ENCODE measurements at regions not wholly inside any gene's neighbourhood (a gene's known extent, or its start where the extent isn't known, plus 50 kb on each side); places are given as distances from the start of the nearest gene placed in this dataset.

GRCh38 chr3:168589376-168589775 lies 493.7 kb upstream of the GOLIM4 start:
- H3K27me3 ChIP-seq: no peaks in the 10 kb centered on the region
- H3K4me1 ChIP-seq: no peaks in the 10 kb centered on the region
- DNase-seq (no peak), ATAC-seq (no peak)
- no peaks in the 10 kb centered on the region for H3K9me3 ChIP-seq
- intact Hi-C loops (cut with DNase I): no loop called here
- H3K36me3 ChIP-seq: no peaks in the 10 kb centered on the region
- TF ChIP-seq CTCF (IDR thresholded peaks at IDR 0.05): no peak
- no peak overlapping the region for H3K27ac ChIP-seq
- H3K4me3 ChIP-seq: no peak overlapping the region

- ATAC-seq: no peak
Measured at GRCh38 chr3:168585544-168585943, 489.8 kb upstream of the GOLIM4 start.

GRCh38 chr3:168583977-168584376 lies 488.3 kb upstream of the GOLIM4 start:
- no peaks in the 10 kb centered on the region for H3K27me3 ChIP-seq
- intact Hi-C loops (cut with DNase I): no loop called here
- no peak for ATAC-seq
- no peak overlapping the region for H3K4me3 ChIP-seq
- no peaks in the 10 kb centered on the region for H3K36me3 ChIP-seq
- no peak for DNase-seq
- H3K4me1 ChIP-seq: no peaks in the 10 kb centered on the region
- no peaks in the 10 kb centered on the region for H3K9me3 ChIP-seq
- no peak overlapping the region for H3K27ac ChIP-seq
- TF ChIP-seq CTCF (IDR thresholded peaks at IDR 0.05): no peak

More at GRCh38 chr3:168585544-168585943, 489.8 kb upstream of the GOLIM4 start:
- H3K9me3 ChIP-seq: no peaks in the 10 kb centered on the region
- H3K27ac ChIP-seq: no peak overlapping the region
- H3K36me3 ChIP-seq: no peaks in the 10 kb centered on the region
- no peak for TF ChIP-seq CTCF (IDR thresholded peaks at IDR 0.05)
- H3K4me1 ChIP-seq: no peaks in the 10 kb centered on the region
- H3K4me3 ChIP-seq: no peak overlapping the region
- intact Hi-C loops (cut with DNase I): no loop called here
- no peaks in the 10 kb centered on the region for H3K27me3 ChIP-seq
- no peak for DNase-seq

- no peak for ATAC-seq
- H3K36me3 ChIP-seq: no peaks in the 10 kb centered on the region
- intact Hi-C loops (cut with DNase I): no loop called here
Measured at GRCh38 chr3:168582503-168582902, 486.8 kb upstream of the GOLIM4 start.

GRCh38 chr3:168581771-168582225 lies 486.1 kb upstream of the GOLIM4 start:
- no peak overlapping the region for H3K4me3 ChIP-seq
- no peak overlapping the region for H3K27ac ChIP-seq
- no peaks in the 10 kb centered on the region for H3K9me3 ChIP-seq
- no peak for ATAC-seq
- H3K4me1 ChIP-seq: no peaks in the 10 kb centered on the region
- intact Hi-C loops (cut with DNase I): no loop called here
- no peaks in the 10 kb centered on the region for H3K27me3 ChIP-seq
- DNase-seq: no peak
- TF ChIP-seq CTCF (IDR thresholded peaks at IDR 0.05): no peak
- no peaks in the 10 kb centered on the region for H3K36me3 ChIP-seq

More at GRCh38 chr3:168582503-168582902, 486.8 kb upstream of the GOLIM4 start:
- no peaks in the 10 kb centered on the region for H3K4me1 ChIP-seq
- H3K4me3 ChIP-seq: no peak overlapping the region
- TF ChIP-seq CTCF (IDR thresholded peaks at IDR 0.05): no peak
- DNase-seq: no peak
- no peak overlapping the region for H3K27ac ChIP-seq
- H3K27me3 ChIP-seq: no peaks in the 10 kb centered on the region
- H3K9me3 ChIP-seq: no peaks in the 10 kb centered on the region

Measured in left lung (tissue), 4 donors.